Smooth muscle cell (in vitro differentiated cells): ENCODE measurements at regions not wholly inside any gene's neighbourhood (a gene's known extent, or its start where the extent isn't known, plus 50 kb on each side); places are given as distances from the start of the nearest gene placed in this dataset.

Source experiments
- DNase-seq: peaks from one replicate; lab custom pipeline; 2025; ENCODE audit not compliant: unreplicated experiment; lab: John Stamatoyannopoulos, UW
- H2AFZ ChIP-seq: fragments of 200-600 bp; sonication (generic); 2 replicates; pipeline ENCODE4 v1.6.0; 2016; ENCODE audit warnings: antibody characterized with exemption, low read depth, mild to moderate bottlenecking
- H3F3A ChIP-seq: fragments of 200-600 bp; sonication (generic); 2 replicates; pipeline ENCODE4 v1.6.0; 2017; ENCODE audit warnings: antibody characterized with exemption, low read depth
- H3K27ac ChIP-seq: fragments of 200-600 bp; sonication (generic); 2 replicates; pipeline ENCODE4 v1.5.1; 2016; ENCODE audit warnings: low read depth, mild to moderate bottlenecking
- H3K27me3 ChIP-seq: fragments of 200-600 bp; sonication (generic); 2 replicates; pipeline ENCODE4 v1.6.1; 2016; ENCODE audit warnings: low read depth, mild to moderate bottlenecking
- H3K36me3 ChIP-seq: fragments of 200-600 bp; sonication (generic); 2 replicates; pipeline ENCODE4 v1.5.1; 2016; ENCODE audit warnings: low read depth
- H3K4me1 ChIP-seq: fragments of 200-600 bp; sonication (generic); 2 replicates; pipeline ENCODE4 v1.5.1; 2016; ENCODE audit warnings: low read depth
- H3K4me2 ChIP-seq: fragments of 200-600 bp; sonication (generic); 2 replicates; pipeline ENCODE4 v1.6.0; 2016; ENCODE audit warnings: mild to moderate bottlenecking
- H3K4me3 ChIP-seq: fragments of 200-600 bp; sonication (generic); 2 replicates; pipeline ENCODE4 v1.5.1; 2016; ENCODE audit warnings: mild to moderate bottlenecking
- H3K79me2 ChIP-seq: fragments of 200-600 bp; sonication (generic); 2 replicates; pipeline ENCODE4 v1.6.0; 2016; ENCODE audit warnings: low read depth, mild to moderate bottlenecking
- H3K9ac ChIP-seq: fragments of 200-600 bp; sonication (generic); 2 replicates; pipeline ENCODE4 v1.6.0; 2016; ENCODE audit warnings: low read depth
- H3K9me3 ChIP-seq: fragments of 200-600 bp; sonication (generic); replicated peaks from 2 replicates; pipeline ENCODE4 v1.5.1; 2016; ENCODE audit warnings: low read depth
- H4K20me1 ChIP-seq: fragments of 200-600 bp; sonication (generic); 2 replicates; pipeline ENCODE4 v1.6.0; 2016; ENCODE audit warnings: low read depth
- CTCF ChIP-seq: fragments of 200-600 bp; sonication (generic); IDR thresholded peaks from 2 replicates; pipeline ENCODE4 v1.5.1; 2017; ENCODE audit warnings: borderline replicate concordance, mild to moderate bottlenecking, antibody characterized with exemption; ENCODE audit not compliant: insufficient read depth, poor library complexity, severe bottlenecking
- WGBS: methylation state at CpG from one replicate; pipeline ENCODE4 v1.1.7; 2016; ENCODE audit warnings: low lambda C conversion rate; 5-methylcytosine and 5-hydroxymethylcytosine counted together

GRCh38 chr4:125365731-125366130, 51.0 kb downstream of the FAT4 start:
- no peak overlapping the region for H3K4me2 ChIP-seq
- 95% methylated on average over 11 of the region's 11 CpGs for WGBS
- H3K79me2 ChIP-seq, result no peaks in the 10 kb centered on the region
- H3K4me3 ChIP-seq, result no peak overlapping the region
- no peaks in the 10 kb centered on the region for H3K36me3 ChIP-seq
- no peaks in the 10 kb centered on the region for H3F3A ChIP-seq
- H3K27ac ChIP-seq, result no peak overlapping the region
- no peaks in the 10 kb centered on the region for H3K27me3 ChIP-seq
- no peak for DNase-seq
- no peaks in the 10 kb centered on the region for H3K9me3 ChIP-seq
- peaks cover 3% of the 10 kb centered on the region for H3K4me1 ChIP-seq
- no peak overlapping the region for H2AFZ ChIP-seq
- no peaks in the 10 kb centered on the region for H4K20me1 ChIP-seq
- no peak overlapping the region for H3K9ac ChIP-seq
- no peak for TF ChIP-seq CTCF

GRCh38 chr4:125368146-125368545, 53.4 kb downstream of the FAT4 start:
- Histone ChIP-seq H3K9me3 (no peaks in the 10 kb centered on the region), H3K36me3 (no peaks in the 10 kb centered on the region), H2AFZ (no peak overlapping the region), H4K20me1 (no peaks in the 10 kb centered on the region), H3K79me2 (no peaks in the 10 kb centered on the region), H3K27ac (peak overlapping the region; percentile 33), H3K4me1 (no peaks in the 10 kb centered on the region), H3K4me3 (peak overlapping the region; percentile 35), H3K27me3 (no peaks in the 10 kb centered on the region), H3F3A (no peaks in the 10 kb centered on the region), H3K9ac (no peak overlapping the region), H3K4me2 (peak overlapping the region; percentile 58)
- TF ChIP-seq CTCF, result no peak
- no peak for DNase-seq

- peak overlapping the region; percentile 26 for H3K9ac ChIP-seq
Measured at GRCh38 chr4:125368671-125369081, 53.9 kb downstream of the FAT4 start.

More at GRCh38 chr4:125368671-125369081, 53.9 kb downstream of the FAT4 start:
- WGBS, result 57% methylated on average over 3 of the region's 3 CpGs
- Histone ChIP-seq H3K4me3 (peak overlapping the region; percentile 35), H3K4me2 (peak overlapping the region; percentile 58), H3K4me1 (no peaks in the 10 kb centered on the region), H3K27me3 (no peaks in the 10 kb centered on the region), H2AFZ (peak overlapping the region; percentile 14), H4K20me1 (no peaks in the 10 kb centered on the region), H3K9me3 (no peaks in the 10 kb centered on the region), H3K36me3 (no peaks in the 10 kb centered on the region), H3K79me2 (no peaks in the 10 kb centered on the region), H3F3A (no peaks in the 10 kb centered on the region), H3K27ac (peak overlapping the region; percentile 33)
- TF ChIP-seq CTCF, result no peak
- DNase-seq, result no peak
